ENCODE measurements at regions not wholly inside any gene's neighbourhood (a gene's known extent, or its start where the extent isn't known, plus 50 kb on each side); places are given as distances from the start of the nearest gene placed in this dataset.

- TF ChIP-seq POLR2A (IDR thresholded peaks at IDR 0.05; ENCODE audit: low read length) (no peak), GATA1 (IDR thresholded peaks at IDR 0.05; ENCODE audit: low read depth, low read length) (no peak)
Measured at GRCh38 chr9:108434502-108434901, 421.3 kb downstream of the ACTL7B start.

Data from erythroblast (primary cell).